GM12878 (cell line): ENCODE measurements at regions not wholly inside any gene's neighbourhood (a gene's known extent, or its start where the extent isn't known, plus 50 kb on each side); places are given as distances from the start of the nearest gene placed in this dataset.

Experiments used
- ATAC-seq: fragments of 200-7000 bp; cut with Tn5 transposase; 3 replicates; pipeline ENCODE4 v1.9.1; 2020; ENCODE audit warnings: mild to moderate bottlenecking, moderate library complexity
- BruUV-seq: library from RNA; stranded (reverse); fragments of 400-500 nt; replicated peaks from 2 replicates; lab custom pipeline; 2021; lab: Mats Ljungman, UMichigan
- CTCF ChIA-PET: fragments of 300-600 bp; sonication (Branson Sonifier 250); formaldehyde crosslinking; extraction: SDS; loops from one replicate; lab custom pipeline; 2021; ENCODE audit warnings: inconsistent platforms; lab: Yijun Ruan, JAX
- POLR2A ChIA-PET: fragments of 350-600 bp; formaldehyde crosslinking; extraction: SDS; loops from one replicate; lab custom pipeline; 2021; ENCODE audit warnings: inconsistent platforms; lab: Charles Lee
- RAD21 ChIA-PET: fragments of 300-600 bp; sonication (Branson Sonifier 250); formaldehyde crosslinking; loops from one replicate; lab custom pipeline; 2023; ENCODE audit warnings: antibody characterized with exemption; ENCODE audit not compliant: unreplicated experiment; lab: Charles Lee
- SMC1A ChIA-PET: fragments of 300-600 bp; sonication (Branson Sonifier 250); formaldehyde crosslinking; loops from one replicate; lab custom pipeline; 2023; ENCODE audit not compliant: unreplicated experiment, uncharacterized antibody; lab: Charles Lee
- DNase-seq: peaks from one replicate; pipeline ENCODE4 v3.0.0-alpha.2; 2011; ENCODE audit warnings: low read depth, low spot score
- FAIRE-seq: peaks from 3 replicates; lab custom pipeline; 2011; peaks lifted over from hg19 to GRCh38; lab: Jason Lieb, UNC
- H2AFZ ChIP-seq: 2 replicates; pipeline ENCODE4 v1.6.0; 2011; ENCODE audit warnings: low read depth, low read length, control low read depth; ENCODE audit not compliant: control insufficient read depth
- H3K27ac ChIP-seq: 2 replicates; pipeline ENCODE4 v1.5.1; 2011; ENCODE audit warnings: control low read depth; ENCODE audit not compliant: control insufficient read depth, insufficient read depth
- H3K27me3 ChIP-seq, 2 experiments: replicated peaks in 1 of 2; 2 replicates each; pipeline versions ENCODE4 v1.6.0 to v1.6.1; 2011; ENCODE audit warnings: low read length in 1 of 2; ENCODE audit not compliant: control insufficient read depth in 2 of 2, insufficient read depth in 2 of 2
- H3K36me3 ChIP-seq, 2 experiments: 2 replicates each; pipeline ENCODE4 v1.5.1; 2011; ENCODE audit warnings: low read length in 1 of 2; ENCODE audit not compliant: control insufficient read depth in 2 of 2, insufficient read depth in 2 of 2
- H3K4me1 ChIP-seq: 2 replicates; pipeline ENCODE4 v1.6.1; 2011; ENCODE audit warnings: mild to moderate bottlenecking, low read length, moderate library complexity, mixed read lengths; ENCODE audit not compliant: control insufficient read depth, insufficient read depth
- H3K4me2 ChIP-seq: 2 replicates; pipeline ENCODE4 v1.6.0; 2011; ENCODE audit warnings: control low read depth; ENCODE audit not compliant: control insufficient read depth, insufficient read depth
- H3K4me3 ChIP-seq: fragments of 200-600 bp; sonication (generic); 2 replicates; pipeline ENCODE4 v1.5.1; 2016
- H3K79me2 ChIP-seq: 2 replicates; pipeline ENCODE4 v1.6.0; 2011; ENCODE audit warnings: low read length; ENCODE audit not compliant: control insufficient read depth, insufficient read depth
- H3K9ac ChIP-seq: 2 replicates; pipeline ENCODE4 v1.8.0; 2011; ENCODE audit warnings: low read length, control low read depth, mixed read lengths; ENCODE audit not compliant: control insufficient read depth, insufficient read depth
- H3K9me3 ChIP-seq: replicated peaks from 3 replicates; pipeline ENCODE4 v1.5.1; 2011; ENCODE audit warnings: mild to moderate bottlenecking, low read length; ENCODE audit not compliant: control insufficient read depth, insufficient read depth
- H4K20me1 ChIP-seq: 2 replicates; pipeline ENCODE4 v1.6.0; 2011; ENCODE audit not compliant: control insufficient read depth, insufficient read depth
- ATF3 ChIP-seq: IDR thresholded peaks from 2 replicates; pipeline ENCODE4 v1.6.1; 2011; ENCODE audit warnings: low read depth, mild to moderate bottlenecking, low read length, moderate library complexity, borderline replicate concordance; ENCODE audit errors: extremely low read depth
- BHLHE40 ChIP-seq, 2 experiments: fragments of 450-650 bp in 1 of 2; IDR thresholded peaks; 2 replicates each; pipeline ENCODE4 v1.6.1; 2011 to 2017; ENCODE audit warnings: low read depth in 2 of 2, borderline replicate concordance in 1 of 2, improper control_type of control experiment in 1 of 2, low read length in 1 of 2, mild to moderate bottlenecking in 1 of 2
- CBFB ChIP-seq: IDR thresholded peaks from 2 replicates; pipeline ENCODE4 v1.6.1; 2016; ENCODE audit warnings: antibody characterized with exemption, low read depth
- CHD2 ChIP-seq: IDR thresholded peaks from 2 replicates; pipeline ENCODE4 v1.6.1; 2011; ENCODE audit warnings: low read depth, low read length, improper control_type of control experiment, borderline replicate concordance
- ESRRA ChIP-seq: IDR thresholded peaks from 2 replicates; pipeline ENCODE4 v1.6.1; 2012; ENCODE audit warnings: mild to moderate bottlenecking, low read length, improper control_type of control experiment
- GABPA ChIP-seq: IDR thresholded peaks from 2 replicates; pipeline ENCODE4 v1.6.1; 2014; ENCODE audit warnings: antibody characterized with exemption, low read depth, mild to moderate bottlenecking, inconsistent platforms
- HCFC1 ChIP-seq: fragments of 150-350 bp; IDR thresholded peaks from 2 replicates; pipeline ENCODE4 v1.6.1; 2014; ENCODE audit warnings: low read length
- HDAC2 ChIP-seq: fragments of 200-600 bp; sonication (generic); IDR thresholded peaks from 2 replicates; pipeline ENCODE4 v1.6.1; 2017
- HSF1 ChIP-seq: fragments of 150-350 bp; IDR thresholded peaks from 2 replicates; pipeline ENCODE4 v1.6.1; 2014; ENCODE audit warnings: mild to moderate bottlenecking, low read depth, low read length
- NFIC ChIP-seq: IDR thresholded peaks from 2 replicates; pipeline ENCODE4 v1.6.1; 2012; ENCODE audit warnings: low read depth, mild to moderate bottlenecking, inconsistent platforms, low read length, moderate library complexity
- NR2F1 ChIP-seq: fragments of 450-650 bp; conservative IDR thresholded peaks from 2 replicates; pipeline ENCODE4 v1.6.1; 2017; ENCODE audit warnings: mild to moderate bottlenecking
- POLR2AphosphoS2 ChIP-seq: IDR thresholded peaks from 2 replicates; pipeline ENCODE4 v1.6.1; 2011; ENCODE audit warnings: low read depth, mild to moderate bottlenecking, low read length, improper control_type of control experiment, moderate library complexity
- SUZ12 ChIP-seq: fragments of 200-600 bp; sonication (generic); IDR thresholded peaks from one replicate; pipeline ENCODE4 v1.6.1; 2018; ENCODE audit warnings: antibody characterized with exemption, mild to moderate bottlenecking; ENCODE audit not compliant: unreplicated experiment
- TBL1XR1 ChIP-seq: IDR thresholded peaks from 2 replicates; pipeline ENCODE4 v1.6.1; 2012; ENCODE audit warnings: low read depth, low read length, improper control_type of control experiment
- ZBTB11 ChIP-seq: fragments of 450-650 bp; formaldehyde crosslinking; IDR thresholded peaks from 2 replicates; pipeline ENCODE4 v1.5.0; 2022; ENCODE audit warnings: mild to moderate bottlenecking, missing genetic modification characterization
- ZNF217 ChIP-seq: fragments of 450-650 bp; IDR thresholded peaks from 2 replicates; pipeline ENCODE4 v1.6.1; 2017; ENCODE audit warnings: antibody characterized with exemption, mild to moderate bottlenecking
- ZNF24 ChIP-seq: fragments of 450-650 bp; IDR thresholded peaks from 2 replicates; pipeline ENCODE4 v1.6.1; 2017; ENCODE audit warnings: antibody characterized with exemption, mild to moderate bottlenecking
- WGBS: methylation state at CpG from one replicate; pipeline ENCODE4 v1.1.6; 2016; ENCODE audit warnings: low lambda C conversion rate; ENCODE audit not compliant: insufficient replicate concordance, insufficient coverage; ENCODE audit errors: missing lambda C conversion rate; 5-methylcytosine and 5-hydroxymethylcytosine counted together
- in situ Hi-C: fragments of 300-500 bp; cut with MboI; formaldehyde crosslinking; loops from 9 replicates; pipeline ENCODE4 v1.14.3; 2018; ENCODE audit warnings: mixed read lengths
- intact Hi-C: fragments of 100-400 bp; cut with micrococcal nuclease; formaldehyde crosslinking; loops from one replicate; pipeline ENCODE4 v1.14.2; 2022; ENCODE audit not compliant: unreplicated experiment
- TF ChIP-seq, protein P1 (sequence below): fragments of 450-650 bp; IDR thresholded peaks from 2 replicates; pipeline ENCODE4 v1.6.1; 2016; ENCODE audit warnings: mild to moderate bottlenecking
- TF ChIP-seq, protein P2 (sequence below): IDR thresholded peaks from 2 replicates; pipeline ENCODE4 v1.6.1; 2011; ENCODE audit warnings: borderline replicate concordance, low read depth, mild to moderate bottlenecking, moderate library complexity, mixed read lengths, low read length; ENCODE audit not compliant: insufficient read depth; ENCODE audit errors: extremely low read length

DNA sequence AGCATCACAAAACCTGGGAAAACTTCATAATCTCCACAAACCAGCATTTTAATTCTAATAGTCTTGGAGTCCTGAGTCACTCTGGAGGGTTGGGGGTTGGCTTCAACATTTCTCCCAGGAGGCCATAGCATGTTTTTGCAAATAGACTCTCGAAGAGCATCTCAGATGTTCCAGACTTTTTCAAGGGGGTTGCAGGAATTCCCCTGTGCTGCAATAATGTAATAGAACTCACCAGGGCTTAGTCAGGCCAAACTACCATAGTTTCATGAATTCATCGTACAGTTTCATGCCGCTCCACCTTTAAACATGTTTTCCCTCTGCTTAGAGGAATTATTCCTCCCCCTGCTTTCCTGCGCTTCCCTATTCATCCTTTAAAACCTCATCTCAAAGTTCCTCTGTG is 499.5 kb upstream of the KLF4 start:
- intact Hi-C loops (no loop called here), in situ Hi-C loops (no loop called here)
- Histone ChIP-seq H3K79me2 (no peaks in the 10 kb centered on the region), H3K9ac (no peak overlapping the region), H3K9me3 (no peaks in the 10 kb centered on the region), H3K27ac (no peak overlapping the region), H3K36me3 (no peaks in the 10 kb centered on the region), H4K20me1 (no peaks in the 10 kb centered on the region), H3K4me3 (no peak overlapping the region), H3K4me2 (no peak overlapping the region), H3K4me1 (no peaks in the 10 kb centered on the region), H3K27me3 (no peaks in the 10 kb centered on the region), H2AFZ (no peak overlapping the region)
- POLR2A ChIA-PET, result no interaction called here
- CTCF ChIA-PET, result no interaction called here
- RAD21 ChIA-PET, result no interaction called here
- WGBS, result 27% methylated on average over 4 of the region's 4 CpGs
- FAIRE-seq (no peak), ATAC-seq (no peak), DNase-seq (no peak)
- no TSS peak for BruUV-seq
- SMC1A ChIA-PET, result no interaction called here
- TF ChIP-seq, protein P1, sequence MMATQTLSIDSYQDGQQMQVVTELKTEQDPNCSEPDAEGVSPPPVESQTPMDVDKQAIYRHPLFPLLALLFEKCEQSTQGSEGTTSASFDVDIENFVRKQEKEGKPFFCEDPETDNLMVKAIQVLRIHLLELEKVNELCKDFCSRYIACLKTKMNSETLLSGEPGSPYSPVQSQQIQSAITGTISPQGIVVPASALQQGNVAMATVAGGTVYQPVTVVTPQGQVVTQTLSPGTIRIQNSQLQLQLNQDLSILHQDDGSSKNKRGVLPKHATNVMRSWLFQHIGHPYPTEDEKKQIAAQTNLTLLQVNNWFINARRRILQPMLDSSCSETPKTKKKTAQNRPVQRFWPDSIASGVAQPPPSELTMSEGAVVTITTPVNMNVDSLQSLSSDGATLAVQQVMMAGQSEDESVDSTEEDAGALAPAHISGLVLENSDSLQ, result no peak
- no peak for TF ChIP-seq HDAC2
- TF ChIP-seq POLR2AphosphoS2, result no peak
- TF ChIP-seq ZNF217, result no peak
- TF ChIP-seq CHD2, result no peak
- no peak for TF ChIP-seq SUZ12
- TF ChIP-seq ZNF24, result no peak
- TF ChIP-seq, protein P2, sequence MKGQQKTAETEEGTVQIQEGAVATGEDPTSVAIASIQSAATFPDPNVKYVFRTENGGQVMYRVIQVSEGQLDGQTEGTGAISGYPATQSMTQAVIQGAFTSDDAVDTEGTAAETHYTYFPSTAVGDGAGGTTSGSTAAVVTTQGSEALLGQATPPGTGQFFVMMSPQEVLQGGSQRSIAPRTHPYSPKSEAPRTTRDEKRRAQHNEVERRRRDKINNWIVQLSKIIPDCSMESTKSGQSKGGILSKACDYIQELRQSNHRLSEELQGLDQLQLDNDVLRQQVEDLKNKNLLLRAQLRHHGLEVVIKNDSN, result no peak
- TF ChIP-seq ESRRA, result no peak
- TF ChIP-seq BHLHE40 (IDR thresholded peaks at IDR 0.05; ENCODE audit: borderline replicate concordance in 1 of 2, low read depth in 2 of 2, low read length in 1 of 2), result no peak
- no peak for TF ChIP-seq NFIC
- no peak for TF ChIP-seq NR2F1
- no peak for TF ChIP-seq CBFB
- TF ChIP-seq GABPA, result no peak
- no peak for TF ChIP-seq HSF1
- no peak for TF ChIP-seq ATF3
- no peak for TF ChIP-seq ZBTB11 (CRISPR knock-in tag)
- TF ChIP-seq TBL1XR1, result no peak
- no peak for TF ChIP-seq HCFC1
